Activated CD4-positive, alpha-beta T cell treated with anti-CD3 and anti-CD28 coated beads, Interleukin-2, amount 50 U/mL, for 4 hours (primary cell): ENCODE measurements at regions not wholly inside any gene's neighbourhood (a gene's known extent, or its start where the extent isn't known, plus 50 kb on each side); places are given as distances from the start of the nearest gene placed in this dataset.
"Not testable (repeated sequence)": the region's sequence is repeated elsewhere in the genome, so short reads cannot be mapped to it uniquely, and the experiment has no call there.

Experiments
- DNase-seq, 2 experiments: peaks; one replicate each; pipeline ENCODE4 v3.0.0-alpha.2; 2020

- no peak for DNase-seq
These were observed 116.9 kb upstream of the FOXN2 start for GRCh38 chr2:48197618-48198017.

GRCh38 chr2:48198371-48198770 lies 116.1 kb upstream of the FOXN2 start:
- no peak for DNase-seq

- DNase-seq: no peak
These were observed 115.4 kb upstream of the FOXN2 start for GRCh38 chr2:48199070-48199469.

DNA sequence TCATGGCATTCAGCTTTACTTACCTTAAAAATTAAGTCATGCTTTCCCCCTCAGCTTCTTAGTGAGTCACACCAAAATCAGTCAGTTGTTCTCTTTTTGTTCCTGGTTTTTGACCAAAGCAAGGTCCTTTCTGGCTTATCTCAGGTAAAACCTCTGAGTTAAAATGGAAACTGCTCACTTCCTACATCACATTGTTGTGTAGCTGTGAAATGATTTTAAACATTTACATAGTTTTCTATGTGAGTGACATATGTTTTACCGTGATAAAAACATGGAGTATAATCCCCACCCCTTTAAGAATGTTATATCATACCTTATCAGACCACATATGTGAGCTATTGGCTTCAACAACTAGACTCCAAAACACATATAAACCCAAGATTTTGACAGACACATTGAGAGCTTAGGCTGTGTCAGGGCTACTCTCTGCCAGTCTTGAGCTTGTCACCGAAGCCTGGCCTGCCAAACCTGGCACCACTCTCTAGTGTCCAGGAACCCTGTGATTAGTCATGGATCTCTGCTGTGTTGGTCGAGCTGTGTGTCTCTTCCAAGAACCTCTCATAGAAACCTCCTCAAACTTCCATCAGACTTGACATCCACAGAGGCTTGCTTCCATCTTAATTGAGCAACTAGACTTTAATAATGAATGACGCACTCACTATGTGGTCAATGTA lies 113.7 kb upstream of the FOXN2 start:
- no peak for DNase-seq

- not testable (repeated sequence) for DNase-seq
These were observed 113.0 kb upstream of the FOXN2 start for GRCh38 chr2:48201435-48201834.

GRCh38 chr2:48202863-48203642 lies 111.4 kb upstream of the FOXN2 start:
- DNase-seq: no peak

- DNase-seq: no peak
These were observed 110.8 kb upstream of the FOXN2 start for GRCh38 chr2:48203668-48204067.

DNA sequence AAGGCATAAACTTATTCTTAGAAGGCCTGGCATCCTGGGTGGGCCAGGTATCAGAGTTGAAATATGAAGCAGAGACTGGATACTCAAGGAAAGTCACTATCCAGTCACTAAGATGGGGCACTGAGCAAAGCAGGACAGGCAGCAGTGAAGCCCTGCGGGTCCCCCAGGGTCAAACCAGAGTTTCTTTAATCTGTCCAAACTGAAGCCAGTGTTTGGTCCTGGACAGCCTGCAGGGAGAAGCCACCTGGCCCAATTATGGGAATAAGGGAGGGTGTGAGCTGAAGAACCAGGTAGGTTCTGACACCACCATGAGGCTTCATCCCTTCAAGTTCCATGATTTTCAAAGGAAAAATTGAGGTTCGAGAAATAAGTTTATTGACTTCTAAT lies 109.7 kb upstream of the FOXN2 start:
- DNase-seq: no peak

DNA sequence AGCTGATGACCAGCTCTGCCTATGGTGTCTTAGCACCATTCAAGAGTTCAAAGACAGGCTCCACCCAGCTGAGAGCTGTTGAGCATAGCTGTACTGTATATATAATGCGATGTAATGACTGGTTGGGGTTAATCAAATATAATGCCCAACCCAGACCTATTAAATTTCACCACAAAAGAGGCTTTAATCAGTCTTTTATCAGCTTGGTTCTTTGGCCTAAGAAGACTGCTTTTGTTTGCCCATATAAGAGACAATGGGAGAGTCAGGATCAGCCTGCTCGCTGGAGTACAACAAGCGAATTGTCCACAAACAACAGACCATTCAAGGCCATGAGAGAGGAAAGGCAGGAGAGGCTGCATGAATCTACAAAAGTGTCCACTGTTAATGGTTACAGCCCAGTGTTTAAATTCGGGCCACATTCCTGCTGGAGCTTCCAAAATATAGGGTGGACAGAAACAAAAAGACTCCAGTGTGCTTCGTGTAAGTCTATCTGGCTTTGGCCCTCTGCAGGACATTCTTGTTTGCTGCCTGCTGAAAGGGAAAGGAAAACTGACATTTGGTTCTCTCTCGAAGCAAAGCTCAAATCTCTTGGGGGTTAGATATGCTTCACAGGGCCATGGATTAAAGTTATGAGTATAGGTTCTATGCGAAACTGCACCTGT lies 109.2 kb upstream of the FOXN2 start:
- DNase-seq: no peak

GRCh38 chr2:48206056-48206656 lies 108.3 kb upstream of the FOXN2 start:
- not testable (repeated sequence) for DNase-seq

DNA sequence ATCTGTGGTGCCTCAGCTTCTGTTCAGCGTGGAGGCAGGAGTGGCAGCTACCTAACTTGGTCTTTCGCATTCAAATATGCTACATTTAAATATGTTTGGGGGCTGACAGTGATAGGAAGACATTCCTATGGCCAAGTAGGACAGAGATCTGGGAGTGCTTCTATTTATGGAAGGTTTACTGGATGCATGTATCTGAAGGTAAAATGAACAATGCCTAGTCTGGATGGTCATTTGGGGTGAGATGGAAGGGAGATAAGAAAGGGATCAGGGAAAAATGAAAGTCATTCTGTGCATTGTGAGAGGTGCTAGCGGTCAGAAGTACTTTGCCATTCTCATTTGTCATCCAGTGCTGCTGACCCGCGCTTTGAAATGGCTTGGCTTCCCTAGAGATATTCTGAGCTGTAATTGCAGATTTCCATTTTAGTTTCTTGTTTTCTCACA lies 107.3 kb upstream of the FOXN2 start:
- no peak for DNase-seq

- no peak for DNase-seq
These were observed 106.6 kb upstream of the FOXN2 start for GRCh38 chr2:48207851-48208250.

DNA sequence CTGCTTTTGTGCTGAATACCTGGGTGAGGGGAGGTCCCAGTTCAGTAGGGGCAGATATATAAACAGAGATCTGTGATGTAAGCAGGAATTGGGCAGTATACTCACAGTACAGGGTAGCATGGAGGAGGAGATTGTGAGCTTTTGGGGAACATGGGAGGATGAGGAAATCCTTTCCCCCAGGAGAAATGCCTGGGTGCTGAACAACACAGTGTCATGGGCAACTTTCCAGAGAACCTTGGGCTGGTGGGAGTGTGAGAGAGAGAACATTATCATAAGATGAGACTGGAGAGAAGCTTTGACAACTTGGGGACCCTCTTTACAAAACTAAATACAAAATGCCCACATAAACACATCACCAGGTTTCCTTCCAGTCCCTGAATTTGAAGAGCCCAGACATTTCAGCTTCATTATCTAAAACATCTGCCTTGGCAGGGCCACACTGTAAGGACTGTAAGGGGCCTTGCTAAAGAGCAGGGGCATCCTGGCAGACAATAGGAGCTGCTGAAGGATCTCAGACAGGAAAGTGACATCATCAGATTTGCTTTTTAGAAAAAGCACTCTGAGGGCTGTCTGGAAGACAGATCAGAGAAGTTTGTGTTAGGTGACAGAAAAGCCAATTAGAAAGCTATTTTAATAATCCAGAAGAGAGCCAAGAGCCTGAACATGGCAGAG lies 105.1 kb upstream of the FOXN2 start:
- no peak for DNase-seq

GRCh38 chr2:48210189-48210588 lies 104.3 kb upstream of the FOXN2 start:
- no peak for DNase-seq

DNA sequence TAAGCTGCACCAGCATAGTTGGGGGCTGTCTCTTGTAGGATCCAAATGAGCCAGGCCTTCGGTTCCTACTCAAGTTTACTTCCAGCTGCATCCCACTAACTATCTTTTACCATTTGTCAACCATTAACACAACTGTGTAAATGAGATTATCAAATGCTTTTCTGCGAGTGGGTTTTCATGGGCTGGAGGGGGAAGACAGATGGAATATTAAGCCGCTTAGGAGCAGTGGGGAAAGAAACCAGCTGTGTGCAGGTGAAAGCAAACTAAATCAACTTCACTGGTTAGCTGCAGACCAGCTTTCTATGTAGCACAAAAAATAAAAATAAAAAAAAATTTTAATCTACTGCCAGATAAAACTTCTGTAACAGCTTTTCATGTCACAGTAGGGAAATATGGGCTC lies 100.8 kb upstream of the FOXN2 start:
- DNase-seq: no peak

- no peak for DNase-seq
These were observed 96.3 kb upstream of the FOXN2 start for GRCh38 chr2:48218169-48218568.

- DNase-seq: no peak
These were observed 95.3 kb upstream of the FOXN2 start for GRCh38 chr2:48219234-48219554.

DNA sequence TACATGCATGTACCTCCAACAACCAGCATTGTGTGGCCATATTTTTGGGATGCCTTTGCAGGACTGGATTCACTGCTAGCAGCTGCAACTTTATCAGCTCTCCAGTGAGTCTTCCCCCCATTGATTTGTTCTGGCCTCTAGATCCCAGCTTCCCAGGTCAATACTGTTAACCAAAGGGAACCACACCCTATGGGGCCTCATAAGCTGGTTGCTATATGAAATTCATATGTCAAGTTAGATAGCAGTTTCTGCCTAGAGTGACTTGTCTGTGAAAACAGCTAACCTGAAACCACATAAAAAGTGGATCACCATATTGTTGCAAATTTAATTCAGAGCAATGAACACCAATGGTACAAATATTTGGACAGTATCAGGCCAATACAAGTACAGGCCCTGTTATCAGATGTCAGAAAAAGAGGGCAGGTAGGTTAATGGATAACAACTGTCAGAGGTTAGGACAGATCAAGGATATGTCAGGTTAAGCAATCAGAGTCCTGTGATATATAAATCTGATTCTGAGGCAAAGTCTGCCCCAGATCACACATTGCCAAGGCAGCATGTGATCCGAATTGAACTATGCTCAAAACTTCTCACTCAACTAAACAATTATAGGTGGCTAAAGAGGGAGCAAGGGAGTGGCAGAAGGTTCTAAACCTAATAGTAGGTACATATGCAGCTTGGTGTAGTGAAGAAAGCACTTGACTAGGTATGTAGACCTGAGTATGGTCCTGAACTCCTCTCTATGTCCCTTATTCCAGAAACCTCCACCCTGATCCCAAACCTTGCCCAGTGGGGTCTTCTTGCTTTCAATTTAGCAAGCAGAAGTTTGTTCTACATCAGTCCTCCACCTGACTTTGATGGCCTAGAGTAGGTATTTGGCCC lies 94.7 kb upstream of the FOXN2 start:
- DNase-seq: no peak

- DNase-seq: no peak
These were observed 94.0 kb upstream of the FOXN2 start for GRCh38 chr2:48220501-48220900.

- no peak for DNase-seq
These were observed 92.5 kb upstream of the FOXN2 start for GRCh38 chr2:48221846-48222516.

- no peak for DNase-seq
These were observed 86.7 kb upstream of the FOXN2 start for GRCh38 chr2:48227617-48228344.
